H1 (cell line): ENCODE measurements at regions not wholly inside any gene's neighbourhood (a gene's known extent, or its start where the extent isn't known, plus 50 kb on each side); places are given as distances from the start of the nearest gene placed in this dataset.

ENCODE experiments used
- CTCF ChIA-PET: fragments of 300-600 bp; sonication (Branson Sonifier 250); formaldehyde crosslinking; loops from one replicate; lab custom pipeline; 2021; ENCODE audit not compliant: partially characterized antibody; lab: Charles Lee
- POLR2A ChIA-PET: fragments of 300-600 bp; sonication (Branson Sonifier 250); formaldehyde crosslinking; loops from one replicate; lab custom pipeline; 2021; ENCODE audit warnings: inconsistent platforms; ENCODE audit not compliant: partially characterized antibody; lab: Charles Lee
- DNase-seq, 2 experiments: peaks; one replicate each; pipeline versions ENCODE4 v3.0.0 to v3.0.0-alpha.2; 2010 to 2022; ENCODE audit warnings: low spot score in 2 of 2, low read depth in 1 of 2, mixed read lengths in 1 of 2
- FAIRE-seq: peaks from 2 replicates; lab custom pipeline; 2011; peaks lifted over from hg19 to GRCh38; lab: Jason Lieb, UNC
- H2AFZ ChIP-seq: 2 replicates; pipeline ENCODE4 v1.8.1; 2012; ENCODE audit warnings: low read length, inconsistent platforms
- H2AK5ac ChIP-seq: 2 replicates; pipeline ENCODE4 v1.6.1; 2013; ENCODE audit warnings: low read depth, low read length
- H2BK120ac ChIP-seq: replicated peaks from 2 replicates; pipeline ENCODE3; 2013; ENCODE audit warnings: low read depth, low read length, inconsistent platforms
- H2BK12ac ChIP-seq: 2 replicates; pipeline ENCODE4 v1.6.1; 2013; ENCODE audit warnings: low read depth, low read length
- H2BK15ac ChIP-seq: 2 replicates; pipeline ENCODE4 v1.6.1; 2013; ENCODE audit warnings: low read length
- H2BK20ac ChIP-seq: 2 replicates; pipeline ENCODE4 v1.6.1; 2013; ENCODE audit warnings: low read length
- H2BK5ac ChIP-seq: 2 replicates; pipeline ENCODE4 v1.6.1; 2013; ENCODE audit warnings: low read depth, low read length
- H3K14ac ChIP-seq: 2 replicates; pipeline ENCODE4 v1.6.1; 2013; ENCODE audit warnings: inconsistent platforms; ENCODE audit not compliant: insufficient read length
- H3K18ac ChIP-seq: 2 replicates; pipeline ENCODE4 v1.6.1; 2013; ENCODE audit warnings: low read length; ENCODE audit errors: extremely low read depth
- H3K23ac ChIP-seq: 2 replicates; pipeline ENCODE4 v1.6.1; 2013; ENCODE audit warnings: inconsistent platforms; ENCODE audit not compliant: insufficient read length
- H3K23me2 ChIP-seq: 2 replicates; pipeline ENCODE4 v1.6.1; 2013; ENCODE audit warnings: low read depth, low read length
- H3K27ac ChIP-seq: 2 replicates; pipeline ENCODE4 v1.6.1; 2011; ENCODE audit warnings: low read depth, low read length, inconsistent platforms
- H3K27me3 ChIP-seq, 4 experiments: replicated peaks in 1 of 4; 1 replicate in 1 of 4; 2 replicates in 3 of 4; pipeline versions ENCODE4 v1.6.1 to v1.8.1; 2011 to 2013; ENCODE audit warnings: low read length in 3 of 4, mild to moderate bottlenecking in 3 of 4, inconsistent platforms in 2 of 4, mixed read lengths in 2 of 4, moderate library complexity in 1 of 4; ENCODE audit not compliant: control insufficient read depth in 3 of 4, insufficient read depth in 3 of 4; ENCODE audit errors: extremely low read depth in 1 of 4
- H3K36me3 ChIP-seq, 4 experiments: 2 replicates each; pipeline versions ENCODE4 v1.6.1 to v1.8.1; 2011 to 2013; ENCODE audit warnings: mild to moderate bottlenecking in 4 of 4, low read length in 3 of 4, moderate library complexity in 2 of 4, control low read depth in 1 of 4, inconsistent platforms in 1 of 4; ENCODE audit not compliant: insufficient read depth in 4 of 4, control insufficient read depth in 2 of 4
- H3K4ac ChIP-seq: replicated peaks from 2 replicates; pipeline ENCODE3; 2013; ENCODE audit warnings: low read length, low read depth, mixed read lengths, inconsistent platforms; ENCODE audit not compliant: insufficient read length
- H3K4me1 ChIP-seq, 4 experiments: replicated peaks in 1 of 4; 1 replicate in 1 of 4; 2 replicates in 3 of 4; pipeline versions ENCODE4 v1.6.1 to v1.8.1; 2011 to 2013; ENCODE audit warnings: low read length in 3 of 4, inconsistent platforms in 2 of 4, mixed read lengths in 1 of 4; ENCODE audit not compliant: insufficient read depth in 4 of 4, control insufficient read depth in 3 of 4
- H3K4me2 ChIP-seq, 2 experiments: 2 replicates each; pipeline versions ENCODE4 v1.6.1 to v1.8.1; 2011 to 2013; ENCODE audit warnings: low read depth in 2 of 2, low read length in 2 of 2, control low read depth in 1 of 2, inconsistent platforms in 1 of 2, mild to moderate bottlenecking in 1 of 2; ENCODE audit not compliant: insufficient read depth in 1 of 2
- H3K4me3 ChIP-seq, 4 experiments: fragments of 200-600, 300-600 bp in 1 of 4; sonication (generic), shearing (Covaris generic), sonication (Bioruptor Twin) in 1 of 4; 2 replicates each; pipeline versions ENCODE4 v1.5.1 to v1.8.1; 2011 to 2016; ENCODE audit warnings: low read length in 4 of 4, low read depth in 3 of 4, control low read depth in 2 of 4, inconsistent platforms in 2 of 4, mild to moderate bottlenecking in 2 of 4, mixed read lengths in 1 of 4, moderate library complexity in 1 of 4; ENCODE audit not compliant: insufficient read depth in 2 of 4; ENCODE audit errors: extremely low read depth in 1 of 4
- H3K56ac ChIP-seq: replicated peaks from 2 replicates; pipeline ENCODE3; 2013; ENCODE audit warnings: low read depth, mild to moderate bottlenecking, mixed read lengths, low read length, inconsistent platforms; ENCODE audit not compliant: insufficient read length
- H3K79me1 ChIP-seq: 2 replicates; pipeline ENCODE4 v1.6.1; 2013; ENCODE audit warnings: low read depth, low read length, control low read depth
- H3K79me2 ChIP-seq, 2 experiments: 2 replicates each; pipeline versions ENCODE4 v1.6.1 to v1.8.1; 2012 to 2013; ENCODE audit warnings: low read length in 2 of 2, mild to moderate bottlenecking in 2 of 2, inconsistent platforms in 1 of 2; ENCODE audit not compliant: insufficient read depth in 2 of 2, control insufficient read depth in 1 of 2
- H3K9ac ChIP-seq, 4 experiments: replicated peaks in 1 of 4; 1 replicate in 1 of 4; 2 replicates in 3 of 4; pipeline versions ENCODE4 v1.6.1 to v1.8.1; 2011 to 2013; ENCODE audit warnings: low read depth in 3 of 4, low read length in 3 of 4, control low read depth in 2 of 4, mild to moderate bottlenecking in 2 of 4, moderate library complexity in 2 of 4, inconsistent platforms in 1 of 4; ENCODE audit errors: extremely low read depth in 1 of 4
- H3K9me3 ChIP-seq, 2 experiments: 2 replicates each; pipeline versions ENCODE4 v1.6.1 to v1.8.1; 2012 to 2013; ENCODE audit warnings: mild to moderate bottlenecking in 2 of 2, moderate library complexity in 2 of 2, control low read depth in 1 of 2, inconsistent platforms in 1 of 2, low read depth in 1 of 2, low read length in 1 of 2, mixed read lengths in 1 of 2; ENCODE audit not compliant: insufficient read depth in 2 of 2
- H4K20me1 ChIP-seq, 2 experiments: replicated peaks in 1 of 2; 2 replicates each; pipeline versions ENCODE3 to v1.8.1; 2011 to 2013; ENCODE audit warnings: inconsistent platforms in 2 of 2, low read length in 2 of 2, mild to moderate bottlenecking in 1 of 2; ENCODE audit not compliant: insufficient read depth in 2 of 2, control insufficient read depth in 1 of 2
- H4K5ac ChIP-seq: 2 replicates; pipeline ENCODE4 v1.6.1; 2013; ENCODE audit warnings: low read length, low read depth, mixed read lengths, inconsistent platforms; ENCODE audit not compliant: insufficient read length
- H4K8ac ChIP-seq: 2 replicates; pipeline ENCODE4 v1.8.0; 2013; ENCODE audit warnings: mild to moderate bottlenecking, moderate library complexity, low read length, inconsistent platforms; ENCODE audit not compliant: insufficient read depth; ENCODE audit errors: extremely low read depth
- H4K91ac ChIP-seq: replicated peaks from 2 replicates; pipeline ENCODE3; 2013; ENCODE audit warnings: low read length, mixed read lengths, inconsistent platforms; ENCODE audit not compliant: insufficient read length
- FOSL1 ChIP-seq: IDR thresholded peaks from 2 replicates; pipeline ENCODE4 v1.6.1; 2011; ENCODE audit warnings: mild to moderate bottlenecking, low read depth, low read length, moderate library complexity; ENCODE audit not compliant: insufficient read depth
- GTF2F1 ChIP-seq: IDR thresholded peaks from 2 replicates; pipeline ENCODE4 v1.6.1; 2012; ENCODE audit warnings: low read depth, low read length, improper control_type of control experiment, borderline replicate concordance
- HDAC6 ChIP-seq: IDR thresholded peaks from one replicate; pipeline ENCODE4 v1.7.1; 2012; ENCODE audit warnings: low read depth, mild to moderate bottlenecking, inconsistent platforms, low read length, moderate library complexity
- KDM1A ChIP-seq: fragments of 200-600, 300-600 bp; sonication (generic); IDR thresholded peaks from 2 replicates; pipeline ENCODE4 v1.7.1; 2016; ENCODE audit warnings: mild to moderate bottlenecking, low read length, borderline replicate concordance
- KDM4A ChIP-seq: IDR thresholded peaks from one replicate; pipeline ENCODE4 v1.7.1; 2012; ENCODE audit warnings: low read depth, mild to moderate bottlenecking, moderate library complexity, low read length, inconsistent platforms; ENCODE audit not compliant: severe bottlenecking
- NRF1 ChIP-seq: IDR thresholded peaks from 2 replicates; pipeline ENCODE4 v1.6.1; 2011; ENCODE audit warnings: mild to moderate bottlenecking, low read depth, low read length, improper control_type of control experiment
- RNF2 ChIP-seq: fragments of 200-900, 300-1000 bp; sonication (generic); IDR thresholded peaks from 2 replicates; pipeline ENCODE4 v1.7.1; 2016; ENCODE audit warnings: borderline replicate concordance, low read depth, mild to moderate bottlenecking, antibody characterized with exemption, low read length; ENCODE audit not compliant: poor library complexity, severe bottlenecking; ENCODE audit errors: missing control alignments
- SAP30 ChIP-seq: fragments of 300-600 bp; sonication (generic); IDR thresholded peaks from 2 replicates; pipeline ENCODE4 v1.7.1; 2012; ENCODE audit warnings: low read length, moderate library complexity, mild to moderate bottlenecking, inconsistent platforms; ENCODE audit not compliant: insufficient read depth, insufficient replicate concordance
- SP1 ChIP-seq: IDR thresholded peaks from 2 replicates; pipeline ENCODE4 v1.6.1; 2011; ENCODE audit warnings: low read depth, low read length
- SUZ12 ChIP-seq: fragments of 200-600 bp; sonication (generic); IDR thresholded peaks from 2 replicates; pipeline ENCODE4 v1.6.1; 2012; ENCODE audit warnings: mild to moderate bottlenecking, inconsistent platforms, low read length, moderate library complexity, mixed read lengths
- TAF1 ChIP-seq: IDR thresholded peaks from 2 replicates; pipeline ENCODE4 v1.6.1; 2011; ENCODE audit warnings: mild to moderate bottlenecking, low read depth, low read length
- ZNF274 ChIP-seq: IDR thresholded peaks from 2 replicates; pipeline ENCODE4 v1.7.0; 2012; ENCODE audit warnings: low read length, borderline replicate concordance; ENCODE audit errors: extremely low read depth
- WGBS, 2 experiments: shearing (Covaris generic) in 1 of 2; methylation state at CpG; one replicate each; pipeline versions ENCODE4 v1.1.6 to v1.1.7; 2013 to 2015; ENCODE audit warnings: low lambda C conversion rate in 2 of 2, mixed read lengths in 2 of 2, inconsistent platforms in 1 of 2, low coverage in 1 of 2, missing lambda C conversion rate in 1 of 2; ENCODE audit not compliant: insufficient replicate concordance in 2 of 2, insufficient coverage in 1 of 2, insufficient read length in 1 of 2; ENCODE audit errors: extremely low coverage in 1 of 2, missing lambda C conversion rate in 1 of 2; 5-methylcytosine and 5-hydroxymethylcytosine counted together

DNA sequence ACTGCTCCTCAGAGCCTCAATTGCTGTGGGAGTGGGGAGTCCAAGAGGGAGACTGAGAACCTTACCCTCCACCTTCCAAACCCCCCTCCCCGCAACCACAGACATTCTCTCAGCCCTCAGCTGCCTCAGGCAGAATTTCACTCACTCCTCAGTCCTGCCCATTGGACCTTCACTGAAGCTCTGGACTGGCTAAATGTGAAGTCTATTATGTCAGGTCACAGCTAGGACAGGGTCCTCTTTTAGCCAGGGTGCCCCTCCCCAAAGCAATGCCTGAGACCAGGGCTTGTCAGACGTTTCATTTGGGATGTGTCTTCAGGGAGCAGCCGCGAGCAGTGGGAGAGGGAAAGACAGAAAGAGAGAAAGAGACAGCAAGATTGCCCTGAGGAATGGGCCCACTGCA lies 199.3 kb upstream of the CCDC68 start:
- ChIA-PET CTCF (interaction anchor here (0.8 to 1.1 kb wide), 2 partner anchors 9 to 76 kb away, joined by 3 read pairs; no protein-coding TSS in a partner anchor), POLR2A (no interaction called here)
- no peak overlapping the region for H3K14ac ChIP-seq
- no peak overlapping the region for H2BK120ac ChIP-seq
- H3K9me3 ChIP-seq, result no peaks in the 10 kb centered on the region
- H3K4me2 ChIP-seq, result no peak overlapping the region
- H4K20me1 ChIP-seq, result no peaks in the 10 kb centered on the region
- 91% methylated on average over 4 of the region's 4 CpGs; no CpG with 5 or more reads in 1 of the 2 experiments for WGBS, 2 experiments
- H3K56ac ChIP-seq, result no peak overlapping the region
- no peak overlapping the region for H2BK5ac ChIP-seq
- no peak overlapping the region for H3K23ac ChIP-seq
- H3K4me1 ChIP-seq, result no peaks in the 10 kb centered on the region
- H2BK12ac ChIP-seq, result no peak overlapping the region
- H3K36me3 ChIP-seq, result no peaks in the 10 kb centered on the region
- FAIRE-seq (no peak), DNase-seq (no peak)
- no peak overlapping the region for H4K91ac ChIP-seq
- H3K18ac ChIP-seq, result no peak overlapping the region
- H4K8ac ChIP-seq, result no peak overlapping the region
- H3K27me3 ChIP-seq, result no peaks in the 10 kb centered on the region
- H3K27ac ChIP-seq, result no peak overlapping the region
- no peak overlapping the region for H3K9ac ChIP-seq
- H2BK20ac ChIP-seq, result no peak overlapping the region
- H3K79me1 ChIP-seq, result no peaks in the 10 kb centered on the region
- H2BK15ac ChIP-seq, result no peak overlapping the region
- no peak overlapping the region for H4K5ac ChIP-seq
- no peaks in the 10 kb centered on the region for H3K23me2 ChIP-seq
- H2AFZ ChIP-seq, result no peak overlapping the region
- no peak overlapping the region for H3K4me3 ChIP-seq
- no peak overlapping the region for H2AK5ac ChIP-seq
- H3K4ac ChIP-seq, result no peak overlapping the region
- H3K79me2 ChIP-seq, result no peaks in the 10 kb centered on the region
- no peak for TF ChIP-seq KDM1A
- no peak for TF ChIP-seq HDAC6
- no peak for TF ChIP-seq SP1
- TF ChIP-seq TAF1, result no peak
- TF ChIP-seq SAP30, result no peak
- no peak for TF ChIP-seq NRF1
- TF ChIP-seq KDM4A, result no peak
- no peak for TF ChIP-seq SUZ12
- no peak for TF ChIP-seq ZNF274
- no peak for TF ChIP-seq FOSL1
- no peak for TF ChIP-seq GTF2F1
- no peak for TF ChIP-seq RNF2
